ENCODE measurements at regions not wholly inside any gene's neighbourhood (a gene's known extent, or its start where the extent isn't known, plus 50 kb on each side); places are given as distances from the start of the nearest gene placed in this dataset.

DNA sequence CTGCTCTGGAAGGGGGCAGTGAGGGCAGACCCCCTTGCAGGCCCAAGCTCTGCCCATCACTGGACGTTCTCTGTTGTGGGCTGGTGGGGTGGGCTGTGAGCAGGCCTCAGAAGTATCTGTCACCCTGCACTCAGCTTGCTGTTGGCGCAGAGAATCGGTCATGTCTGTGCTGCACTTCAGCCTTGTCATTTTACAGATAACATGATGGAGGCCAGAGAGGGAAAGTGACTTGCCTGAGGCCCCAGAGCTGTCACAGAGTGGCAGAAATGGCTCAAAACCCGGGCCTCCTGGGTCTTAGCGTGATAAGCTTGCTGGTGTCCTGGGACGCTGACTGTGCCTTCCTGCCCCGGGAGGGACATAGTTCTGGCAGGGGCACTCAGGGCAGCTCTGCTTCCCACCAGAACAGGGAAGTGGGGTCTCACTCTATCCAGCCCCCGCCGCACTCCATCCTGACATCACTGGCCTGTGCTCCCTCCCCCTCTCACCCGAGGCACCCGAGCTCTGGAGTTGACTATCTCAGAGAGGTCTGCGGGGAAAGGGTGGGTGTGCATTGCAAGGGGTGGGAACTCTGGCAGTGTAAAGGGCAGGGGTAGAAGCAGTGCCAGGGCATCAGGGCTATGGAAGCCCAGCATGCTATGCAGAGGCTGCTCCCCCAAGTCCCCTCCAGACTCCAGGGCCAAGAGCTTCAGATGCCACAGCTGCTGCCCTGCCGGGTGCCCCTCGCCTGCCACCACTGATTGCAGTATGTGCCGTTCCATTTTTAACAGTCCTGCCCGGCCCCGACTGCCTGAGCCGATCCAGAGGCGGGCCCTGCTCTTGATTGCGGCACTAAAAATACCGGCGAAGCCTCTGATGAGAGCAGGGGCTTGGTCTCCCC, 50.4 kb upstream of the NECTIN1 start:
- H3K9me3 ChIP-seq (replicated peaks; ENCODE audit: control insufficient read depth, low read depth, low read length): peaks cover 3% of the 10 kb centered on the region
- peak overlapping the region; percentile 42 for H3K27ac ChIP-seq (ENCODE audit: low read length)
- peaks cover 37% of the 10 kb centered on the region for H3K4me1 ChIP-seq (ENCODE audit: control insufficient read depth, insufficient read depth, low read length)
- no peak overlapping the region for H3K4me3 ChIP-seq (ENCODE audit: low read length)
- no peaks in the 10 kb centered on the region for H3K36me3 ChIP-seq (ENCODE audit: control insufficient read depth, insufficient read depth, low read length)
- peaks cover 13% of the 10 kb centered on the region for H3K27me3 ChIP-seq (ENCODE audit: control insufficient read depth, insufficient read depth, low read length)
- peak; percentile 29 for DNase-seq
- WGBS (ENCODE audit: insufficient coverage): 45% methylated on average over 15 of the region's 22 CpGs

Measured in muscle of leg (tissue), 3 donors.